Mucosa of gallbladder (tissue), 1 donor: ENCODE measurements at regions not wholly inside any gene's neighbourhood (a gene's known extent, or its start where the extent isn't known, plus 50 kb on each side); places are given as distances from the start of the nearest gene placed in this dataset.

Source experiments
- DNase-seq: peaks from one replicate; pipeline ENCODE4 v3.0.0-alpha.2; 2020; ENCODE audit warnings: low spot score
- donor health status: DM: no; HTN: no; CAD: no.

GRCh38 chr19:28936001-28936400 lies 276.9 kb downstream of the UQCRFS1 start:
- DNase-seq = no peak

DNA sequence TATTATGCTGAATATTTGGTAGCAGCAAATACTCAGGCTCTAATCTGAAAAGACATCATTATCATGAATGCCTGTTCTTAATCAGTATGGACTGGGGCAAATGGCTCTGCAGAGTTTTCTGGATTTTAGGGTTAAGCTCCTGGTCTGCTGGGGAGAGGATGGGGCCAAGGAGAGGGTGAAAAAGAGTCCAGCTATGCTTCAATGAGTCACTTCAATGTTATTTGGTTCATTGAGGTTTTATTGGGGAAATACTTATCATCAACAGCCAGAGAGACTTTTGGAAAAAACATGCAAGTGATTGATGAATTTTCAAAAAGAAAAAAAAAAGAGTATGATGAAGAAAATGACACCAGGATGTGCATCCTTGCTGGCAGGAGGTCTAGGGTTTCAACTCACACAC lies 278.3 kb downstream of the UQCRFS1 start:
- DNase-seq = no peak

GRCh38 chr19:28933039-28933438 lies 279.9 kb downstream of the UQCRFS1 start:
- DNase-seq = no peak

- no peak for DNase-seq
These were observed 280.5 kb downstream of the UQCRFS1 start for GRCh38 chr19:28932446-28932845.

DNA sequence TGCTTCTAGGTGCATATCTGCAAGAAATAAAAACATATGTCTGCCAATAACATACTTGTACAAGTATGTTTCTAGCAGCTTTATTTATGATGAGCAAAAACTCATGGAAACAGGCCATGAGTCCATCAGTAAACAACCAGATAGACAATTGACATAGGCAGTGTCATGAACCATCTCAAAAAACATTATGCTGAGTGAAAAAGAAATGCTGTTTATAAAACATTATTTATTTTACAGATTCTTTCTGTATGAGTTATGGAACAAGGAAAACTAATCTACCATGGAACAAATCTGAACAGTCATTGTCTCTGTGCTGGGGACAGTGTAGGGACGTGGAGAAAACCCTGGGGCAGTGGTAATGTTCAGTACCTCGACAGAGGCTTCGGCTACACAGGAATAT lies 283.9 kb downstream of the UQCRFS1 start:
- no peak for DNase-seq

GRCh38 chr19:28927456-28927855 lies 285.5 kb downstream of the UQCRFS1 start:
- DNase-seq = no peak

DNA sequence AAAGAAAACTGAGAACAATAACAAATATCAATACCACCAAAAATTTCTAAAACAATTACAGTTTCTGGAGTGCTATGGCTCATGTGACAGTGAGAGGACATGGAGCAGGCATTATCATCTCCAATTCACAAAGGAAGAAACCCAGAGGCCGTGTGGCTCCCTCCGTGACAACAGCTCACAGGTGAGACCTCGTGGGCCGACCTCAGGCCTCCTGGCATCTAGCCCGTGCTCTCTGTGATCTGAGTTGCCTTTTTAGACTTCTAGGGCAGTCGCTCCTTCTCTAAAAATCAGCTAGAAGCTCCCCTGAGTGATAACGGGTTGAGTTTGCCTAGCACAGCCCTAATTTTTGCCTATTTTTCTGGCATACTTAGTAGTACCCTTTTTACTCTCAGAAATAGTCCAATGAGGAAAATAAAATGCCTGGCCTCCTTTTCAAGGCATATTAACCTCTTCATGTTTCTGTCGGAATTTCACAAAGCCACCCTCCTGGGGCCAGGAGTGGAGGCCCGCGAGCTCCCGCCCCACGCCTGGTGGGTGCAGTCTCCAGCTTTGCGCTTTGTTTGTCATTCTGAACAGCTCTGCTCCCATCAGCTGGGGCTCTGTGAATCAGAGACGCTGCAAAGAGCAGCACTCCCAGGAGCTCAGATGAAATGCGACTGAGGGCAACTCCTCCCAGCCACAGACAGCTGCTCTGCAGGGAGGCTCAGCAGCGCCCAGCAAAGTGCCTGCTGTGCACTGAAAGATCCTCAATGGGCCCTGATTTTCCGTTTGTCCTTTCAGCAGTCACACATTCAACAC lies 292.5 kb downstream of the UQCRFS1 start:
- DNase-seq = no peak

- no peak for DNase-seq
These were observed 295.3 kb downstream of the UQCRFS1 start for GRCh38 chr19:28917621-28918020.

DNA sequence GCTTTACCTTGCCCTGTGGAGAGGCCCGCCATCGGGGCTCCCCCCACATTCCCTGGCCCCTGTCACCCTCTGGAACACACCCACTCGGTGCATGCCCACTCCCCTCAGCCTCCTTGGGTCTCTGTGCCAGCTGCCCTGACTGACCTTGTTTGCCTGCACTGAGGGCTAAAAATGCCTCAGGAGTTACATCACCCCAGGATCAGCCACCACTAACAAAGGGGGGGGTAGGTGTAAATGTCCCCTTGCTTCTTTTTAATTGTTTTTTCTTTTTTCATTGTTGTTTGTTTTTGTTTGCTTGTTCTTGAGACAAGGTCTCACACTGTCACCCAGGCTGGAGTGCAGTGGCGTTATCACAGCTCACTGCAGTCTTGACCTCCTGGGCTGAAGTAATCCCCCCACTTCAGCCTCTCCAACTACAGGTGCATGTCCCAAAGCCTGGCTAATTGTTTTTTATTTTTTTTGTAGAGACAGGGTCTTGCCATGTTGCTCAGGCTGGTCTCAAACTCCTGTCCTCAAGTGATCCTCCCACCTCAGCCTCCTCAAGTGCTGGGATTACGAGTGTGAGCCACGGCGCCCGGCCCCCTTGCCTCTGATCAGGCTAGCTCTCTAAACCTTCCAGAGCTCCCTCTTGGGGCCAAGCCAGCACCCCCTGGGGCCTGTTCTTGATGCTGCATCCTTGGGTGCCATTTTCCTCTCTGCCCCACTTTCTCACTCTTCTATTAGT lies 297.1 kb downstream of the UQCRFS1 start:
- DNase-seq = no peak

DNA sequence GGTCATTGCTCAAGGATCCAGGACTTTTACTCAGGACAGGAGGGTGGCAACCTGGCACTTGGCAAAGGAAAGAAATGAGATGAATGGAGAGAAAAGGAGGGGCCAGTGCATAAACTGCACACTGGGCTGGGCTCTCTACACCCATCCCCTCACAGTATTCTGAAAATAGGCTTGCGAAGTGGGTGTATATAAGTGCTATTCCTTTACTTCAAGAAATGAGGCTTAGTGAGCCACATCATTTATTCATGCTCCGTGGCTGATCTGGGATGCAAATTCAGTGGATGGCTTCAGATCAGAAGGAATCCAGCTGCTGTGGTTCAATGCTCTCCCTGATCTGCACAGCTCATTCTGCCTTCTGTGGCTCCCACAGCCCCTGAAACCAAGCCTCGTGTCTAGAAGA lies 297.7 kb downstream of the UQCRFS1 start:
- no peak for DNase-seq

- DNase-seq = no peak
These were observed 298.8 kb downstream of the UQCRFS1 start for GRCh38 chr19:28914173-28914572.

DNA sequence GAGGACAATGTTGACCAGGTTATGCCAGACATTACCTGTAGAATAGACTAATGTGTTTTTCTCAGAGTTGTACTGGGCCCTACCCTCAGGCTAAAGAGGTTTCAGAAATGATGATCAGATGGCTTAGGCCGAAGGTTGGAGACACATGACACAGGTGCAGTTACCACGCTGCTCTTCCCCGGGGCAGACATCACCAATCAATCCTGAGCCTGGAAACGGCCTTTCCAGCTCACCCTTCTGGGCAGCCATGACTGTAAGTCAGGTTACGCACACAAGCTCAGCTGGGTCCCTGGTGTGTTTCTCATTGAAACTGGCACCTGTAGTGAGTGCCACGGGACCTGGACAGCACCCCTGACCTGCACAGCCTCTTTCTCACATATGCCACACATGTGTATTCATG lies 299.3 kb downstream of the UQCRFS1 start:
- DNase-seq = no peak

- DNase-seq = no peak
These were observed 304.0 kb downstream of the UQCRFS1 start for GRCh38 chr19:28908941-28909340.

DNA sequence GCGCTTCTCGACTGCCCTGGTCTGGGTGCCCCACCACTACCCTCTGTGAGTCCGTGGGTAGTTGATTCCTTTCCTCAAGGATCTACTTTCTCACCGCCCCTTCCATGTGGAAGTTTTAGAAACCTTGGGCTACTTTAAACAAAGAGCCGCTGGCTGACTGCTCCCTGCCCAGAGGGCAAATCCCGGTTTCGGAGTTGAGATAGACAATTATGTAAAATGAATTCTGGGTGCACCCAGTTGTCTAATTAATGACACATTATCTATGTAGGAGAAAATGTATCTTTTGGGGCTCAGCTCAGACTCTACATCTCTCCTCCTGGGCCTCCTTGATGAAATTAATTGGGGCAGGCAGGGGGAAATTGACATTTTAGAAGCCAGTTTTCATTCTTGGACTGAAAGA lies 305.4 kb downstream of the UQCRFS1 start:
- DNase-seq = no peak

- DNase-seq = no peak
These were observed 307.0 kb downstream of the UQCRFS1 start for GRCh38 chr19:28905996-28906395.

DNA sequence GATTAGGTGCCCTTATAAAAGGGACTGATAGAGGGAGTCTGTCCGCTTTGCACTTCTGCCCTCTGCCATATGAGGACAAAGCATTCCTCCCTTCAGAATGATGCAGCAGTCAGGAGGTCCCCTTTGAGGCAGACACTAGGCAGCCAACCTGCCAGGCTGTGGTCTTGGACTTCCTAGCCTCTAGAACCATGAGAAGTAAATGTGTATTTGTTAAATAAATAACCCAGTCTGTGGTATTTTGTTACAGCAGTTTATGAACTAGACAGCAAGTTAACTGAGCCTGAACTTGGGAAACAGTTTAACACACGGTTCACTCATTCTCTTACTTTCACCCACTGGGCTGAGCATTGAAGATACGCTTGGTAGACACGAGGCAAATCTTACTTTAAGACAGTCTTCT lies 313.2 kb downstream of the UQCRFS1 start:
- no peak for DNase-seq

GRCh38 chr19:28898249-28898648 lies 314.7 kb downstream of the UQCRFS1 start:
- DNase-seq = no peak

DNA sequence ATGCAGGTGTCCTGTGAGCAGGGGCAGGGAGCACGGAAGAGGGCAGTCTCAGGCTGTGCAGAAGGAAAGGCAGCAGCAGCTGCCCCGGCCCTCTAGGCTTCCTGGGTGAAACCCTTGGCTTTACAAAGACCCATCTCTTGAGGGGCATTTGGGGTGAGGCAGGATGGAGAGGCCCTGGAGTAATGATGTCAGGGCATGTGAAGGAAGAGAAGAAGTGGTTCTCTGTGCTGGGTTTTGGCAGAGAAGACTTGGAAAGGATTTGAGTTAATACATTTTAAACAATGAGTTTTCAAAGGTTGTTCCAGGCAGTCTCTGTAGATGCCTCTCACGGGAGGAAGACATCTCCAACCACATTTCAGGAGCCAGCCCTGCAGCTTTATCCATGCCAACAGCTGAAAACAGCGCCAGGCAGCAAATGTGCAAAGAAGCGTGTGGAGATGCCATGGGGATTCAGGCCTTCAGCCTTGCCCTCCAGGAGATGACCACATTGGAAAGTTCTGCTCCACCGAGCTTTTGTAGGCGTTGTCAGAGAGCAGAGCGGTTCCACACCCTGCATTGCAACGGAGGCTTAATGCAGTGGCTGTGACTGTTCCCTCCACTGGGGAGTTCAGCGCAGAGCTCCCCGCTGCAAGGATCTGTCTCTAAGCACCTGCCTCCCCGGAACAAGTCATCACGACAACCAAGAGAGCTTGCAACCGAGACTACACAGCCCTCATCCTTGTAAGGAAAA lies 322.8 kb downstream of the UQCRFS1 start:
- DNase-seq = no peak

DNA sequence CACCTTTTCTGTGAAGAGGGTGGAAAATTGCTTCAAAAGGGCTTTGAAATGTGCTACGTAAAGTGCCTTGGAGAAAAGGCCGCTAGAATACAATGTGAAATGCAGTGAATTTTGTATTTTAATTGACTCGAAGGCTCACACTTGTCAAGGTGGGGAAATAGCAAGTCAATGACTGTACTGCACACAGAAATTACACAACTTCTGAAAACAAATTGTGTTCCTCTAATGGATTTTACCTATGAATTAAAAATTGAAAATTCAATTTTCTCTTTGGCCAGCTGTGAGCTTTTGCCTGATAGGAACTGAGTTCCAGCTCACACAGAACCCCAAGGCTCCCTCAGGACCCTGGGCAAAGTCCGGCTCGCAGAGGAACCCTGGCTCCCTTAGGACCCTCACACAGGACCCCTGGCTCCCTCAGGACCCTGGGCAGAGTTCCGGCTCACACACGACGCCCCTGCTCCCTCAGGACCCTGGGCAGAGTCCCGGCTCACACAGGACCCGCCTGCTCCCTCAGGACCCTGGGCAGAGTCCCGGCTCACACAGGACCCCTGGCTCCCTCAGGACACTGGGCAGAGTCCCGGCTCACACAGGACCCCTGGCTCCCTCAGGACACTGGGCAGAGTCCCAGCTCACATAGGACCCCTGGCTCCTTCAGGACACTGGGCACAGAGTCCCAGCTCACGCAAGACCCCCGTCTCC lies 324.9 kb downstream of the UQCRFS1 start:
- no peak for DNase-seq

GRCh38 chr19:28886708-28887107 lies 326.2 kb downstream of the UQCRFS1 start:
- DNase-seq = no peak

GRCh38 chr19:28885965-28886364 lies 327.0 kb downstream of the UQCRFS1 start:
- no peak for DNase-seq
